GM21526 (cell line): ENCODE measurements at regions not wholly inside any gene's neighbourhood (a gene's known extent, or its start where the extent isn't known, plus 50 kb on each side); places are given as distances from the start of the nearest gene placed in this dataset.

Source experiments
- ATAC-seq: cut with Tn5 transposase; IDR thresholded peaks from one replicate; pipeline ENCODE4 v1.9.1; 2021; ENCODE audit warnings: moderate library complexity; ENCODE audit not compliant: unreplicated experiment, low FRiP score

DNA sequence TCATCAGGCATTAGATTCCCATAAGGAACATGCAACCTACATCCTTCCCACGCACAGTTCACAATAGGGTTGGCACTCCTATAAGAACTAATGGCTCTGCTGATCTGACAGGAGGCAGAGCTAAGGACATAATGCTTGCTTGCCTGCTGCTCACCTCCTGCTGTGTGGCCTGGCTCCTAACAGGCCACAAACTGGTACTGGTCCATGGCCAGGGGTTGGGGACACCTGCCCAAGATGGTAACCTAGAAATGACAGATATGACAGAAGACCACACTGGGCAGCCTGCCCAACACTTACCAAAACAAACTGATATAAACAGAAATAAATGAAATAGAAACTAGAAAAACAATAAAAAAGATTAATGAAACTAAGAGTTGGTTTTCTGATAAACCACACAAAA is 325.6 kb downstream of the SEC23A start:
- ATAC-seq = no peak

DNA sequence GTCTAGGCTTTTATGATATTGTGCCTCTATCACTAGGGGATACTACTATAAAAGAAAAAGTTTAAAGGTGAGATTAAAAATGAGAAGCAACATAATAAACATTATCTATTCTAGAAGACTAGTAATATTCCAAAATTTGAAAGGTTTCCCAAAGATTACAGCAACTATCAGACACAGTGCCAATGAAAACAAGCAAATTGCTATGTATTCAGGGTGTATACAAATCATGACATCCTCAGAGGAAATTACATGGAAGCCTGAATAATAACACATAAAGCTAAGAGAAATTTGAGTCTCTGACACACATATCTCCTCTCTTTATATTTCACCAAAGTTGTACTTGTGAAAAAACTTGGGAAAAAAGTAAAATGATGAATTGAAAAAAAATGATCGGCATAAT is 327.0 kb downstream of the SEC23A start:
- ATAC-seq = no peak

DNA sequence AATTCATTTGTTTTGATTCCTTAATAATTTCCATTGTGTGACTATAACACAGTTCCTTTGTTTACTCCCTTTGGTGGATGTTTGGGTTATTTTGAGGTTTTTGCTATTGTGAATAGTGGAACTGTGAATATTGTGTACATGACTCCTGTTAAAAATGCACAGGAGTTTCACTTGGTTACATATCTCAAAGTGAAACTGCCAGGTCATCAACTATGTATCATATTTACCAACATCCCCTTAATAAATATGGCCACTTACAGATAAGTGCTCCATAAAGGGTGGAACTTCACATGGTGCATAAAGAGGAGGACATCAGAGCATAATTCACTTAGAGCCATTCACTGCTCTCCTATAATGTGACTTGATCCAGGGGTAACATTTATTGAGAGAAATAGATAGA is 328.9 kb downstream of the SEC23A start:
- ATAC-seq = no peak

DNA sequence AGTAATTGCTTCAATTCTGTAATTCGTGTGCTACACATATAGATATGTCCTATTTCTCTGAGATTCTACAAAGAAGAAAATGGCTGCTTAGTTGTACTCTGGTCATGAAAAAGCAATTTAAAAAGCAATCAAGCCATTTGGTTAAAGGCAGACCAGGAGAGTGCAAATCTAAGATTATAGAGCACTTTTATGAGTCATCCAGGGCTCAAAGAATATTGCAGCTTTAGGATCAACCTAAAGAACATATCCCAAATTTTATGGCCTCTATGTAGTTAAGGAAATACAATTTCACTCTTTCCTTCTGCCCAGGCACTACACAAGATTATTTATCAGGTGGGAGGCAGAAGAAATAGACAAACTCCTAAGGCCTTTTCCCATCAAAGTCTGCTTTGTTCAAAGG is 332.8 kb downstream of the SEC23A start:
- no peak for ATAC-seq

DNA sequence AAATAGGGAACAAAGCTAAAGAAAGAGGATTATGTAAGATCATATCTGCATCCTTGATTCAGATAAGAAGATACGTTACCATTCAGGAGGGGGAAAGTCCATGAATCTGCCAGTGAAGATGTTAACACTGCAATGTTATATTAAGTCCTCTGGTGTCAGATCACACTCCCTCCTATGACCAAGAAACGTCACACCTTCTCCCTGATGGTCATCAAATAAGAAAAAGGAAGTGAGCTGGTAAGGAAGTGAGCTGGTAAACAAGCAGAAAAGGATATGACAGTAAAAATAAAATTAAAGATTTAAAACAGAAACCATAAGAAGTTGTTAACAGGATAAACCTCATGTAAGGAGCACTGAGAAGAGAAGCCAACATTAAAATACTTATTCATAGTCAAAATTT is 340.2 kb downstream of the SEC23A start:
- ATAC-seq = no peak

DNA sequence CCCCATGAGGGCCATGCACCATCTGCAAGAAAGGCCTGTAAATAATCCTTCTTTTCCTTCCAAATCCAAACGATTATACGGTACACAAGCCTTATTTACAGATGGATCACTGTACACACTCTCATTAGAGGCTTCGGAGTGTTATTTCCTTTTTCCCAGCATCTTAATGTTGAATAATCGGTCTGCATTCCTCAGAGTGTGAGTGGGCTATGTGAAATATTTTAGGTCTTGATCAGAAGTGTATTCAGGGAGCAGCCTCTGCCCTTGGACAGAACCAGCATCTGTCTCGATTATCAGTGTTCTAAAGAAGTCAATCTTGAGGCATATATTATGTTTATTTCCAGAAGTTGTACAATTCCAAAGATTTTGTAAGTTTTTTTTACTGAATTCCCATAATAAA is 340.6 kb downstream of the SEC23A start:
- ATAC-seq = no peak

DNA sequence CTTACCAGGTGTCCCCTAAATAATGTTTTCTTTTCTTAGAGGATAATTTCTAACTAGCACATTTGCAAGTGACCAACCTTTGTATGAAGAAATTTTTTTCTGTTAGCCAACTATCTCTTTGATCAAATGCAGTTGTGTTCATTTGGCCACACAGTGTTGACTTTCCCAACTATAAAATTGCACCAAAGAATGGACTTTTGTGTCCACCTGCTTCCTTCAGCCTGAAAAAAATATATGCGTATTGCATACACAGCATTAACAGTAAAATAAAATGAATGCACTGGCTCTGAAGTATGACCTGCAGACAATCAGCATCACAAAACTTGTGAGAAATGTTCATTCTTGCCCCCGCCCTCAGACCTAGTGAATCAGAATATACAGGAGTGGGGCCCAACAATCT is 342.0 kb downstream of the SEC23A start:
- ATAC-seq = no peak

DNA sequence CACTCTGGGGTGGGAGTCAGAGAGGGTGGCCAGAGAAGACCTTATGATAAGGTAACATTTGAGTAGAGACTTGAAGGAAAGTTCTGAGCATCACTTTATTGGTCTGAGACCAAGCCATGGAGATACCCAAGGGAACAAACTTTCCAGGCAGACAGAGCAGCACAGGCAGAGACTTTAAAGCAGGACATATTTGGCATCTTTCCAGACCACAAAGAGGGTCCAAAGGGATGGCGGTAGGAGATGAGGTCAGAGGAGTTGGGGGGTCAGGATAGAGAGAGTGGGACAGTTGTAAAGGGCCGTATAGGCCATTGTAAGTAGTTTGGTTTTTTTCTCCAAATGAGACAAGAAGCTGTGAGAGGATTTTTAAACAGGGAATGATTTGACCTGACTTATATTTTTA is 344.4 kb downstream of the SEC23A start:
- no peak for ATAC-seq

DNA sequence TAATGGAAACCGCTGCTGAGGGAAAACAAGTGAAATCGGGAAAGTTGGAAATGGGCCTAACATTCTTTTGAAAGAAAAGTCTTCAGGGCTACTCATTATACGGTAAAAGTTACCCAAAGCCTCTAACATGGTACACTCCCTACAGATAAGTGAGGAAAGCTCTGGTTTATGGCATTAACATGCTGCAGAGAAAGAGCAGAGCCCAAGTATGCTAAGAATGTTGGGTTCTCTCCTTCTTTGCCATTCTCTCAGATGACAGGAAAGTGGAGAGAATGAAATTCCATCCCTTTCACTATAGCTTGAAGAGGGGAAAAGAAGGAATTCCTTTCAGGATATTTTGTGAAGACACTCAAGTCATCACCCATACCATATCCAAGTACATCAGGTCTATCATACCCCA is 348.0 kb downstream of the SEC23A start:
- no peak for ATAC-seq

DNA sequence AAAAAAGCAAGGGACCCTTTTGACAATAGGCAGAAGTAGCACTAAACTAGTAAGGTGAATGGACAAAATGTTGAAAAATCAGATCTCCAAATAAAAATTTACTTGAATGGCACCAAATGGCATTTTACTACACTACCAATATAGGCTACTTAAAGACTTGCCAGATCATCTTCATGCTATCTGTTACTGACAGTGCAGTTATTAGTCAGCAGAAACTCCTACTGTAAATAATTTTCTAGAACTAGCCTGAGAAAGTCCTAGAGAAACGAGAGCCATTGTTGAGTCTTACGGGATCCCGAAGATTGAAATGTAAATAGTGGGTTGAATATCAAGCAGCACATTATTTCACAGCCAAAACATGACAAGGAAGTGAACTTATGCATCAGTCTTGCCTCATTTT is 350.3 kb downstream of the SEC23A start:
- ATAC-seq = no peak

DNA sequence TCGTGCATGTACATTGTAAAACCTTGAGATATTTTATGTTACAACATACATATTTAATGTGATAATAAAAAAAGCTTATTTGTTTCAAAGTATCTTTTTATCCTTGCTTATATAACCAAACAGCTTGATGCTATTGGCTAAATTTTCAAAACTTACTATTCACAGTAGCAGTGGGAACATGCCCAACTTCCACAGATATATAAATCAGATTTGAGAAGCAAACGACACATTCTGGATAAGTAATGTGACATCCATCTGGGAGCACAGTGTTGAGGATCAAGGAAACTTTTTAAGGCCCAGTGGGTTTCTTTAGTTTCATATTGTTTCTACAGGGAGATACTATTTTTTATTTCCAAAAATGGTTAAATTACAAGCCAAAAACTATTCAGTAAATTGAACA is 350.7 kb downstream of the SEC23A start:
- ATAC-seq = no peak

DNA sequence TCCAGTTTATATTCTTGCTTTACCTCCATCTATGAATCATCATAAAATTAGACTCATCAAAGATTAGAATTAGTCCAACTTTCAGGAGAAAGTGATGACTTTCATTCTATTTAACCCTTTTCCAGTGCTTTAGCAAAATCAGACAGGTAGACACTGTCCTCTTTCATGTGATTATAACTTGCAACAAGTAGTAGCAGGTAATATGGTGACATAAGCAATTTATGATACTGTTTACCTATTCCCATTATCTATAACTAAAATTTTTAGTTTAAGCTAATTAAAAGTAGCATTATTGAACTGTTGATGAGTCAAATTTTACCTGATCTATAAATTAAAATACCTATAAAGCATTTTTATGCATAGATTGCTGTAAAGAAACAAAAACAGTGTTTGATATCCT is 351.6 kb downstream of the SEC23A start:
- ATAC-seq = no peak

DNA sequence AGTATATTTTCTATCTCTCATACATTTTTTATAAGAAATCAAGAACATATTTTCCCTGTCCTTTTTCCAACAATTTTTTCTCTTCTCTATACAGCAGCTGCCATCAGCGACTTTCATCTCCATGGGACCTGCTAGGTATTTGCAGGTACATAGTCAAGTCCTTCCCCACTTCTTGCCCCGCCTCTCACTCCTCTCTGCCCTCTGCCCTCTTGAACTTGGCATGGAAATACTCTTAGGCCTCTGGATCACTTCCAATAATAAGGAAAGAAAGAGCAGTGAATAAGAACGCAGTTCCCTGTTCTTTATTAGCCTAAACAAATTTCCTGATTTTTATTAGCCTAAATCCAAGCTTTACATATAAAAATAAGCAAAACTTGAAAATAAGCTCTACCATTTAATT is 353.1 kb downstream of the SEC23A start:
- no peak for ATAC-seq

DNA sequence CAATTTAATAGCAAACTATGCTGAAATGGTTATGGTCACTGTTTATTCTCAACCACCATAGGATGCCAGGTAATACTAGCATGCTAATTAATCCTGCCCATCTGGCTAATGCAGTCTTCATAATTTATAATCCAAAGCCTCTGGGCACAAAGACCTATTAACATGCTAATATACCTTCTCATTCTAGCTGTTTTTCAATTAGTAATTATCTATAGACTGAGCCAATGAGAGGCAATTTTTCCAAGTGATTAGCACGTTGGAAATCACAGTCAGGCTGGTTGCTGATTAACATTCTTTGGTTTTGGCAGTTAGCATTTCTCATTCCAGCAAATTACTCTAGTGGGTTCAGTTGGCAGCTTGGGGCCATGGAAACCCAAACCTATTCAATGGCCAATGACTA is 357.2 kb downstream of the SEC23A start:
- ATAC-seq = no peak

DNA sequence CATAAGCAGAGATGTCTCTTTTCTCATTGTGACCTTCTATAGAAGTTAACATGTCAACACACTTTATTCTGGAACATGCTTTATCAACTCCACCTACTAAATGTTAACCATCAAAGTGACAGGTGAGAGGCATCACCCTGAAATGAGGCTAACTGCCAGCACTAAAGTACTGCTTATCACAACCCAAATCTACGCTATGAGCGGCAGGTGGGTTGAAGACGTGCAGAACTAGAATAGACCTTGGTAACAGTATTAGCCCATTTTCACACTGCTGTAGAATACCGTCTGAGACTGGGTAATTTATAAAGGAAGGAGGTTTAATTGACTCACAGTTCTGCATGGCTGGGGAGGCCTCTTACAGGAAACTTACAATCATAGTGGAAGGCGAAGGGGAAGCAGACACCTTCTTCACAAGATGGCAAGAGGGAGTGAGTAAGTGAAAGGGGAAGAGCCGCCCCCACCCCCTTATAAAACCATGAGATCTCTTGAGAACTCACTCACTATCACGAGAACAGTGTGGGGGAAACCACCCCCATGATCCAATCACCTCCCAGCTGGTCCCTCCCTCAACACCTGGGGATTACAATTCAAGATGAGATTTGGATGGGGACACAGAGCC is 359.0 kb downstream of the SEC23A start:
- ATAC-seq = no peak

DNA sequence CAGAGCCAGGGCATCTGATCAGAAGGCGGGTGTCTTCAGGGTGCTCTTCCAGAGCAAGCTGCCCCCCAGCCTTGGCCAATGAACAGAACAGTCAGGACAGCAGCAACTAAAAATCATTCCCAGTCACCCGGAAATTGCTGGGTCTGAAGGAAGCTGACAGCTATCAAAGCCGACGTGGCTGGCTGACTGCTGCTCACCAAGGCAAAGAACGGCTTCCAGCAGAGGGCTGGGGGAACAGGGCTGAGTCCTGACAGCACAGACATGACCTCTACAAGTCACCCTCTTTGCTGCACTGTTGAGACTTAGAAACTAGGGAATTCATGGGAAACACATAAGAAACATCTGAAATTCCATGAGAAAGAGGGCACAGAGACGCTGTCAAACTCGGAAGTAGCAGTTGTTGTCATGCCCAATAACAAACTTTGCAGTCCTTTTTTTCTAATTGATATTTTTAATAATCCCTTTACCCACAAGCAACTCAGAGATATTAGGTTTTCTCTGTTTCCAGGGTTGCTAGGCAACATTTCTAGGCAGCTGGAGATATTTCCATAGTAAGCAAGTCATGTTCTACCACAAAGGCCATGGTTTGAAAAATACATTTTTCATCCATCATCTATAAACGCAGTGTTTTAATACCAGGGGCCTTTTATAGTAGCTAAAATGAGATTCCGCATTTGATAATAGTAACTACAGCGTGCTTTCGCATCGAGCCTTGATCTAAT is 365.2 kb downstream of the SEC23A start:
- no peak for ATAC-seq

DNA sequence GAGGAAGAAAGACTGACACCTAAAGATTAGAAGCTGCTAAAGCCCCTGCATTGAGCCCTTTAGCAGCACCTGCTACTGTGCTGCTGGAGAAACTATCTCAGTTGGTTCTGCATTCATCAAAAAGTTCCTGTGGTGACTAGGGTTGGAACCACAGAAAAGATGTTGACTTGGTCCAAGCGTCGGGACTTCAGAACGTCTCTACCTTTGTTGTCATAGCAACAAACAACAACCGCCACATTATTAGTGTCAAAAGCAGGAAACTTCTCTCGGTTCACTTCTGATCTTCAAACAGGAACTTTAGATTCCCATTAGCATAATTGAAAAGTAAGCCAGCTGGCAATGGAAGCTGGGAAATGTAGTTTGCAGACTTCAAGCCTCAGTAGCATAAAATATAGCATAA is 368.0 kb downstream of the SEC23A start:
- no peak for ATAC-seq

DNA sequence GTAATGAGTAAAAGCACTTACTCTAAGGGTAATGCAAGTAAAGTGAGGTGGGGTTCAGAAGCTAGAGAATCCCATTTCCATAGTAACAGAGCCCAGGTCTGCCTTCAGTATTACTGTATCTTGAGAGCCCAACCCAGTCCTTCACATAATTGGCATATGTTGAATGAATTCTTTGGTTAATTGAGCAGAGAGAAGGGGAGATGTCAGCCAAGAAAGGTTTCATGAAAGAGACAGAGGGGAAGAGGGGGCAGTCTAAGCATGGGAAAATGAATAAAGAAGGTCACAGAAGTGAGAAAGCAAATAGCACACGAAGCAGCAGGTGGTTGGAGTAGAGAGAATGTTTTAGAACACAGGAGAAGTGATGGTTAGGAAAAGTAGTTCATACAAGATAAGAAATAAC is 371.1 kb downstream of the SEC23A start:
- ATAC-seq = no peak

DNA sequence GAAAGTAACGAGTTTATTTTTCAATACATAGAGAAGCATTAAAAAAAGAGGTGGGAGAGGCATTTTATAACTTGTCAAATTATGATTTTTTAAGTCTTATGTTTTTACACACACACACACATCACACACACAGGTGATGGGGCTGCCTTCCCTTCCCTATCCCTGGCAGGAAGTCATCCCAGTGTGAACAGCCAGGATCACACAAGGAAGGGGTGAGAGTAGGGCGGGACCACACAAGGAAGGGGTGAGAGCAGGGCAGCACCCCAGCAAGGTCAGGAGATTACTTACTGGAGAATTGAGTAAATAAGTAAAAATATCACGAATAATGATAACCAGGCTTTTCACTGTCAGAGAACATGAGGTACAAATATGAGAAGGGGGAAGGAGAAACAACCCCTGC is 372.6 kb downstream of the SEC23A start:
- ATAC-seq = no peak

DNA sequence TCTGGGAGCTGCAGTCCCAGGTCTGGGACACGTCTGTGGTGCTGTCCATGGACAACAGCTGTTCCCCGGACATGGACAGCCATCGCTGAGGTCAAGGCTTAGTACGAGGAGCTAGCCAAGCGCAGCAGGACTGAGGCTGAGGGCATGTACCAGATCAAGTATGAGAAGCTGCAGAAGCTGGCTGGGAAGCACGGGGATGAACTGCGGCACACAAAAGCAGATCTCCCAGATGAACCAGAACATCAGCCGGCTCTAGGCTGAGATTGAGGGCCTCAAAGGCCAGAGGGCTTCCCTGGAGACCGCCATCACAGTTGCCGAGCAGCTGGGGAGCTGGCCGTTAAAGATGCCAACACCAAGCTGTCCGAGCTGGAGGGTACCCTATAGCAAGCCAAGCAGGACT is 375.3 kb downstream of the SEC23A start:
- ATAC-seq = no peak

DNA sequence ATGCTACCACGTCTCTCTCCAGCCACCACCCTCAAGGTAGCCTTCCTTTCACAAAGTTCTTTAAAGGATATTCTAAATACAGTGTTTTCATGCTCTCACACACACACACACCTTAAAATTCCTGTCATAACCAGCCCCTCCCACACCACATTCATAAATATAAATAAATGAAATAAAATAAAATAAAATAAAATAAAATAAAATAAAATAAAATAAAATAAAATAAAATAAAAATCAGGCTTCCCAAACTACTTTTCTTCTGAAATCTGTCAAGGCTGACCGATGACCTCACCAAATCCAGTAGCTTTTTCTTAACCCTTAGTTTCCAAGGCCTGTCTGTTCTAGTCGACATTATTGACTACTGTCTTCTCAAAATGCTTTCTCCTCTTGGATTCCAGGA is 378.4 kb downstream of the SEC23A start:
- no peak for ATAC-seq

DNA sequence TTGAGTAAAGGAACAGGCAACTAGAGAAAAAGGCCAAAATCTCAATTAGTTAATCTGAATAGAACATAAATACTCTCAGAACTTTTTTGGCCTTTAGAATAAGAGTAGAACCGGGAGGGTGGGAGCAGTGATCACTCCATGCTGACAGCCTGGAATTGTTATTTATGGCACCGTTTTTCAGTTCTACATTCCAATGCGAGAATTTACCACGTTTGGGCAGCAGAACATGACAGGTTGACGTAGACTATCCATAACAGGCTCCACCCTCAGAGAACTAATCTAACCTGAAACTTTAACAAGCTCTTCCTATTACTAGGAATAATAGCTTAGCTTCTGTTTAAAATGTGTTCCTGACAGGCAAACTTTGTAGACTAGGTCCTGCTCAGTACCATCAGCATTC is 379.1 kb downstream of the SEC23A start:
- ATAC-seq = no peak

DNA sequence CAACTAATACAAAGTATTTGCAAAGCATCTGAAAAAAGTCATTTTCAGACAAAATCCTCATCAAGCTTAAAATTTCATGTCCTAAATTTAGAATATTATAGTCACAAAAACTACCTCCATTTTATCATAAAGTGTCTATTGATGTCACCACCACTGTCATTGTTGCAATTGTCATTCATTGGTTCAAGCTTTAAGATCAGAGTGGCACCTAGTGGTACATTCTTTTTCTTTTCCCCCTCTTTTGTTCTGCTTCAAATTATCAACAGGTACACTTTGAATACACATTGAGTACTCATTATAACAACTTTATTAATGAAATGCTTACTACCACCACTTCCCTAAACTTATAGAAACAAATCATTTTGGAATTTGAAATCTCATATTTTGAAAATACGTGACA is 379.8 kb downstream of the SEC23A start:
- no peak for ATAC-seq
